Umbilical cord (tissue), 1 donor: ENCODE measurements at regions not wholly inside any gene's neighbourhood (a gene's known extent, or its start where the extent isn't known, plus 50 kb on each side); places are given as distances from the start of the nearest gene placed in this dataset.
"Not testable (repeated sequence)": the region's sequence is repeated elsewhere in the genome, so short reads cannot be mapped to it uniquely, and the experiment has no call there.

Experiments
- DNase-seq: peaks from one replicate; pipeline ENCODE4 v3.0.0-alpha.2; 2015; ENCODE audit warnings: low spot score

DNA sequence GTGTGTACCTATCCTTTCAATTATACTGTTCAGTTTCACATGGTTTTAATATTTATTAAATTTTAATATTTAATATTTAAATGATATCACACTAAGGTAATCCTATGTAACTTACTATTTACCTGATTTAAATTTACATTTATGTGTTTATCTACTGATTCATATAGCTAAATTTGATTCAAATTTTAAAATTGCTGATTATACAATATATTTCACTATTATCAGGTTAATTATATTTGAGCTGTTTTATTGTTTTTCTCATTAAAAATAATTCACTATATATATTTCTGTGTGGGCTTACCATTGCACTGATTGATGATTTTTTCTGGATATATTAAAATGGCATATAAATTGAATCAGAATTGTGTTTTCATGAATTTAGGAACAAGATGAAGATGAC lies 1923.5 kb downstream of the STIM2 start:
- no peak for DNase-seq

DNA sequence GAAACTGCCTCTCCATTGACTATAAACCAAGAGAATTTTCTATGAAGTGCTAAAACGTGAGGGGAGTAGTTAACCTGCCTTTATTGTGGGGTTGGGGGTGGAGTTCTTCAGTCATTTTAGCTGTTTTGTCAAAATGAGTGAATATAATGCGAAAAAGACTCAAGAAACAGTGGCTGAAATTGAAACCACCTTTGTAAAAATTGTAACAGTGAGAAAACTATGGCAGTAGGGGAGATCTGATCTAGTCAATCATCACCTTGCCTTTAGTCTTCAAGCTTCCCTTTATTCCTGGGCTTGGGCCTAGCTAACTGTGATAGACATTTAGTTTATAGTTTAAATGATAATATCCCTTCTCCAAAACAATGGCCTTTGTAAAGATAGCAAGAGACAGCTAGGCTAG lies 1927.3 kb downstream of the STIM2 start:
- no peak for DNase-seq

DNA sequence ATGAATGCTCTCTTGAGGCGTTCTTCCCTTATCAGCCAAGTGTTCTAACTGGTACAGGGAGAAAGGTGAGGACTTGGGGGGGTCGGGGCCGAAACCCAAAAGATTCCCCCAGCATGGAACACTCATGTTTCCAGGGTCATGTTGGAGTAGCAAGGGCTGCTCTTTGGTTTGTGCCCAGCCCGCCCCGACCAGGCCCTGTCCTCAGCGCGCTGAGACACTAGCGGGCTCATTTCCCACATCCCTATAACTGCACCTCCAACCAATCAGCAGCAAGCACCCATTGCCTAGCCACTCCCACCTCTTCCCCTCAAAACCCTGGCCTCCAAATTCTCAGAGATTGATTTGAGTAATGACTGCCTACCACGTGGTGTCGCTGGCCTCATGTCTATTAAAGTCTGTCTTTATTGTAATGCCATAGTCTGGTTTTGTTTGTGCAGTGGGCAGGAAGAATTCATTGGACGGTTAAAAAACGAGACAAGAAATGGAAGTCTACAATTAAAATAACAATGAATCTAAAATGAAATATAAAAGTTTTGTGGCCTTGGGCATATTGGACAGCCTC lies 1928.4 kb downstream of the STIM2 start:
- no peak for DNase-seq

DNA sequence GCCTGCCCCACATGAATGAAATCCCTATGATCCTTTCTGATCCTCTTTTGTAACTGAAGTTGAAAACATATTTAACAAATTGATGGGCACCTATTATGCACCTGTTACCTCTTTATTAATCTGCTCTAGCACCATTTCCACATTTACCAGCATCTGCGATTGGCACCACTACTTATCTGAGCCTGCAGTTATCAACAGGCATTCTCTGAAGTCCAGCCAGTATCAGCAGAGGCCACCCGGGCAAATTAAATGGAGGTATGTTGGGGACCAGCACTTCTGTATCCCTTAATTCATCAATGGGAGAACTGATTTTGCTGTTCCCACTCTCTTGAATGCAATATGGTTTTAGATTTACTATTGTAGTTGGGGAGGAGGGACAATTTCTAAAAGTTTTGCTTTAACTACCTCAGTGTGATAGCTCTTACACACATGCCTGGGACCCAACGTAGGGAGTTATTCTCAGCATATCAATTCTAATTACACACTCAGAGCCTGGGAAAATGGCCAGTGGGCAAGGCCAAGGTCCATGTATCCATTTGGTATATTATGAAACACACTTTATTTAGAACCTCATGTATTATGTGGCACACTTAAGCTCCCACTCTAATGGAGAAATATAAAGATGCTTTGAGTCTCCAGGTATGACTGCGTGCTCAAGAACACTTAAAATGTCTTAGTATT lies 1927.1 kb upstream of the PCDH7 start:
- no peak for DNase-seq

DNA sequence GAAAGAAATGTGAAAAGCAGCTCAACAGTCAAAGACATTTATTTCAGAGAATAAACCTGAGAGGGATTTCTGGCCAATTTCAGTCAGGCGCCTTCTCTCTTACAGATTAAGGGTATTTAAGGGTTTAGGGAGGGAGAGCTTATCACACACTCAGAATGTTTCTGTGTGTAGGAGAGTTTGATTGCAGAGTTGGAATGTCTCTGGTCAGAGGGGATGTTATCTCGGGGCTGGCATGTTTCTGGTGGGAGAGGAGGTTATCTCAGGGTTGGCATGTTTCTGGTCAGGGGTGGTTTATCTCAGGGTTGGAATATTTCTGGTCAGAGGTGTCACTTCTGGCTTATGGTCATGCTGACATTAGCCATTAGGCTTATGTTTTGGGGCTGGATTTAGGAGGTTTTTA lies 1920.5 kb upstream of the PCDH7 start:
- DNase-seq = peak; percentile 92

DNA sequence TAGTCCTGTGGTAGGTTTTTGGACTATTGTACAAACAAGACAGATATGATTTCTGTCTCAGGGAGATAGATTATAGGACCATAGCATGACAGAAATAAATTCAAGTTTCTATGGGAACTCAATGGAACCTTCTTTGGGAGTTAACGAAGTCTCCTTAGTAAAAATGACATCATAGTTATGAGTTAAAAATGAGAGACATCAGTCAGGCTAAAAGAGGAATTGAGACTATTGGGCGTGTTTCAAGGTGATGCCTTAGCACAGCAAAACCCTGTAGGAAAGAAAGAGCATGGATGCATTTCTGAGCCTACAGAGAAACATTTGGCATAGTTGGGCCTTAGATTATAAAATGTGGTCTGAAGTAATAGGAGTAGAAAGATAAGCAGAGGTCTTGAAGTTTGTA lies 1909.1 kb upstream of the PCDH7 start:
- no peak for DNase-seq

DNA sequence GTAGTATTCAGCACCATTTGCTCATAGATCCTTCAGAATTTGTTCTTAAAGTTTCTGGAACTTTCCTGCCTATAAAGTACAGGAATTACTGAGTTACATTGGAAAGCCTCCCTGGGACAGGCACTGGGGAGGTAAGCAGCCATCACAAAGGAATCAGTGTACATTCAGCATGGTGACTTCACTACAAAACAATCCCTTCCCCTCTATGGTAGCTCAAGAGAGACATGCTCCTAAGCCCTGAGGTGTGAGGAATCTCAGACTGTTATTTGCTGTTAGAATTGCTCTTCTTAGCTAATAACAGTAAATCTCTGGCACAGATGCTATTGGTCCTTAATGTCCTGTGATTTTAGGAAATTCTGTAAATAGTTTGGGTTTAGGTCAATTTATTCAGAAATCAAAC lies 1898.0 kb upstream of the PCDH7 start:
- no peak for DNase-seq

DNA sequence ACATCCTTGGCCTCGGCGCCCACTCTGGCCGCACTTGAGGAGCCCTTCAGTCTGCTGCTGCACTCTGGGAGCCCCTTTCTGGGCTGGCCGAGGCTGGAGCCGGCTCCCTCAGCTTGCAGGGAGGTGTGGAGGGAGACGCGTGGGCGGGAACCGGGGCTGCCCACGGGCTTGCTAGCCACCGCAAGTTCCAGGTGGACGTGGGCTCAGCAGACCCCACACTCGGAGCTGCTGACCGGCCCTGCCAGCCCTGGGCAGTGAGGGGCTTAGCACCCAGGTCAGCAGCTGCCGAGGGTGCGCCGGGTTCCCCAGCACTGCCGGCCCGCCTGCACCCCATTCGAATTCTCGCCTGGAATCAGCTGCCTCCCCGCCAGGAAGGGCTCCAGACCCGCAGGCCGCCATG lies 1892.3 kb upstream of the PCDH7 start:
- no peak for DNase-seq

DNA sequence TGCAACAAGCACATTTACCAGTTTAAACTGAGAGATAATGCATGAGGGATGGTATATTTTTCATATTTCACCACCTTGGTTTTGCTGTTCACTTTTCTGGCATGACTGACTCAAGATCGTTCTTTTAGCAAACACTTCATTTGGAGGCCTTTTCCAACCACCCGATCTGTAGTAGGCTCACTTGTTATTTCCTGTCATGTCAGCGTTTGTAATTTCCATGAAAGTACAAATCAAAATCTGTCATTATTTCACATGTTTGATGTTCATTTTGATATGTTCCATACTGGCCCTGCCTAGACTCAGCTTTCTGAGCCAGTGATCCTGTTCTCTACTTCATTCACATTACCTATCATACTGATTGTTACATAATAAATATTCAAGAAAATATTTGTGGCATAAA lies 1888.3 kb upstream of the PCDH7 start:
- DNase-seq = no peak

DNA sequence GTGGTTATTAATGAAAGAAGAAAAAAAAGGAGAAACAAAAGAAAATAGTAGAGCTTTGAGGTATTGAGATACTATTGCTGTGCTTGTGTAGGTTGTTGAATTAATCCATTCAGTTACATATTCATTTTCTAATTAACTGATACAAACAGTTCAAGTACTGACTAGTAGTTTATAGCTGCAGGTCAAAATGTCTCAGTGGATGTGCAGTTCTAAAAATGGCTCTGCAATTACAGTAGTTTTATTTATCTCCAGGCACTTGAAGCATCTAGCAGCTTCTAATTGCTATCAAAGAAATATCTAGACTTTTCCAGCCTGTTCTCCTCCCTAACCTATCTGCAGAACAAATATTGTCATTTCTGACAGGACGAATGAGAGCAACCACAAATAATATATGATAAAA lies 1887.7 kb upstream of the PCDH7 start:
- no peak for DNase-seq

DNA sequence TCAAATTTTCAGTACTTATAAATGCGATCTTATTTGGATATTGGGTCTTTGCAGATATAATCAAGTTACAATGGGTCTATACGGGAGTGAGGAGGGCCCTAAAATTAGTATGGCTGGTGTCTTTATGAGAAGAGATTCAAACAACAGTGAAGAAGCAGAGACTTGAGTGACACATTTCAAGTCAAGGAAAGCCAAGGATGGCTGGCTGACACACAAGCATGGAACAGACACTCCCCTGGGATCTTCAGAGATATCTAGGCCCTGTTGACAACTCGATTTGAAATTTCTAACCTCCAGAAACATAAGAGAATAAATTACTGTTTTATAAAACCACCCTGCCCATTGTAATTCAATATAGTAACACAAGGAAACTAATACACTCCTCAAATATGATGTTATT lies 1886.0 kb upstream of the PCDH7 start:
- DNase-seq = no peak

DNA sequence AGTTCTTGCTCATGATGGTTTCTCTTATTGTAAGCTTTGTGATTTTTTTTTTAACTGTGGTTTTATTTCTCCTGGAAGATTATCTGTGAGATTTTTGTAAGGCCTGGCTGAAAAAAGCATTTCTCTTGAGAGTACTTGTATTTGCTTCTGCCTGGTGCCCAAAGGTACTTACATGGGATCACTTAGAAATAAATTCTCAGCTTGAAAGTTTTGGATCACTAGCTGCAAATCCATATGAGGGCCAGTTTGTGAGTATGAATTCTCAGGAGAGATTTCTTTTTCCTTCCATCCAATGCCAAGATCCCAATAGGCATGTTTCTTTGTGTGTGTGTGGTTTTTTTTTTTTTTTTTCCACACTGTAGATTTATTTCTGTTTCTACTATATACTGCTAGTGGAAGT lies 1884.7 kb upstream of the PCDH7 start:
- peak; percentile 92 for DNase-seq

DNA sequence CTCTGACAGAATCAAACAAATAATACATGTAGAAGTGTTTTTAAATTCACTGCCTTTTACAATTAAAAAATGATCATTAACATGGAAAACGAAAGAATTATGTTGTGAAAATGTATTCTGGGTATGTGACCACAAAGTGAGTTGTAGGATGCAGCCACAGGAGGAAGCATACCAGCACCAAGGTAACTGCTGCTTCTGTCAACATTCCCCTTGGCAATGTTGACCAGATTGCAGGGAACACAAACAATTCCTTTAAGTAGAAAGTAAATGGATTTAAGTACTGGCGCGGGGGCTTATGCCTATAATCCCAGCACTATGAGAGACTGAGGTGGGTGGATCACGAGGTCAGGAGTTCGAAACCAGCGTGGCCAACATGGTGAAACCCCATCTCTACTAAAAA lies 1877.9 kb upstream of the PCDH7 start:
- no peak for DNase-seq

DNA sequence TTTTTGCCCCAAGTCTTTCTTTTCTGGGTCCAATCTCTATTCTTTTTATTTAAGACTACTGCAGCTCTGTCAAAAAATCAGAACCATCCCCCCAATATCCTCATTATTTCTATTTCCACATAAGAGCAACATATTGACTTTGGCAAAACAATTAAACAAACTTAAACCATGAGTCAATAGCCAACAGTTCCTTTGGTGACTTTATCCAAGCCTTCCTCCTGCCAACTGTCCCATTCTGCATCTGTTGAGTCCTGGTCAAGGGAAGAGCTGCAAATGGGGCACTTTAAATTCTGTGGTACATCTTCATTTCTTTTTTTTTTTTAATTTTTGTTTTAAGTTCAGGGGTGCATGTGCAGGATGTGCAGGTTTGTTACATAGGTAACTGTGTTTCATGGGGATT lies 1875.0 kb upstream of the PCDH7 start:
- no peak for DNase-seq

DNA sequence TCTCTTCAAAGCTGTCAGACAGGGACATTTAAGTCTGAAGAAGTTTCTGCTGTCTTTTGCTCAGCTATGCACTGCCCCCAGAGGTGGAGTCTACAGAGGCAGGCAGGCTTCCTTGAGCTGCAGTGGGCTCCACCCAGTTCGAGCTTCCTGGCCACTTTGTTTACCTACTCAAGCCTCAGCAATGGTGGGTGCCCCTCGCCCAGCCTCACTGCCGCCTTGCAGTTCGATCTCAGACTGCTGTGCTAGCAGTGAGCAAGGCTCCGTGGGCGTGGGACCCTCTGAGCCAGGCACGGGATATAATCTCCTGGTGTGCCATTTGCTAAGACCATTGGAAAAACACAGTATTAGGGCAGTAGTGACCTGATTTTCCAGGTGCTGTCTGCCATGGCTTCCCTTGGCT lies 1863.1 kb upstream of the PCDH7 start:
- not testable (repeated sequence) for DNase-seq

DNA sequence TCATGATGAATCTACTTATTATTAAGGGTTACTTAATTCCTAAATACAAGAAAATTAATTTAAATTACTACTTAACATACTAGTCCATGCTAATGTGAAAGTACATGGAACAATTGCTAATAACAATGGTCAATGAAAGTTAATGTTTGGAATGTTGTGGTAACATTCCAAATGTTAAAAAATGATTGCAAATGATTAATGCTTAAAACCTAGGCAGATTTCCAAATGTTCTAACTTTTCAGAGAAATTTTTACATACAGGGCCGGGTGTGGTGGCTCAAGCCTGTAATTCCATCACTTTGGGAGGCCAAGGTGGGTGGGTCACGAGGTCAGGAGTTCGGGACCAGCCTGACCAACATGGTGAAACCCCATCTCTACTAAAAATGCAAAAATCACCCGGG lies 1851.3 kb upstream of the PCDH7 start:
- DNase-seq = no peak

DNA sequence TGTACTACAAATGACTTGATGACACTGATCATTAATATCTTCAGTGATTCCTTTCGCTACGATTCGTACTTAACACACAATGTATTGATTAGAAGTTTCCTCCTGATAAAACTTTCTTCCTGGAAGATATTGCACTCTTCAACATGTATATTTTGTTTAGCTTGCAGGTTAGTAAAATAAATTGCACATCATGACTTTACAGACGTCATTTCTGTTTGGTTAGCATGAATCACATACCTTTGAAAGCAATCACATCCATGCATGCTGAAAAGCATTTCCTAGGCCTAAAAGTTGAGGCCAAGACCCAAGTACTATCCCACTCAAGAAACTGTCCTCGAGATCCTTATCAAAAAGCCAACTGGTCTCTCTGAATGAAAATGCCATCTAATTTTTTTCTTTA lies 1841.0 kb upstream of the PCDH7 start:
- DNase-seq = no peak

DNA sequence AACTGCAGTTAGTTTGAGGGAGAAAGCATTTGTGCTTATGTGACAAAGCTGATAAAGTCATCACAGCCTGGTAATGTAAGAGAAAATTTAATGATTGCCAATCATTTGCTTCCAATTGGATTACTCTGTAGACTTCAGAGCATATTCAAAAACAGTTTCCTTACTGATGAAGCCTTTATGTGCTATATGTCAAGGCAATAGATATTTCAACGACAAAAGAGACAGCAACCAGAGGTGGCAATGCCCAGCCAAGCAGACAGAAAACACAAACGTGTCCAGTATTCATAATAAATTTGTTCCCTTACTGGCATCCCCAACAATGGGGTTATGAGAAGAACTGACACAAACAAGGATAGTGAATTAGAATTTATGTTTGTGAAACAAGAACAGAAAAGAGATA lies 1840.3 kb upstream of the PCDH7 start:
- no peak for DNase-seq

DNA sequence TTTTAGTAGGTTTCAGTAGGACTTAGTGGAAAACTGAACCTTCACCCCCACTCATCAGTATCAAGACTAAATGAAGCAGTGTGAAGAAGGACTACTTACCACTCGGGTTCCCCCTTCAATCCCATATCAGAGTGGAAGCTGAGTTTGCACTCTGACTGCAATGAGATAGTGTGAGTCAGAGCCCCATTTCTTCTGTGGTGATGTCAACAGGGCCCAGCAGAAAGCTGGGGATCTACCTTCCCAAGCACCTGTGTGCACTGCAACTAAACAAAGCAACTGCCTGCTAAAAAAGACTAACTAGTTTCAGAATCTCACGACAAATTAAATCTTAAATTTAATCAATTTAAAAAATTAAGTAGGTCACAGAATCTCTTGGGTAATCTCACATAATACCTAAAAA lies 1837.0 kb upstream of the PCDH7 start:
- DNase-seq = no peak

DNA sequence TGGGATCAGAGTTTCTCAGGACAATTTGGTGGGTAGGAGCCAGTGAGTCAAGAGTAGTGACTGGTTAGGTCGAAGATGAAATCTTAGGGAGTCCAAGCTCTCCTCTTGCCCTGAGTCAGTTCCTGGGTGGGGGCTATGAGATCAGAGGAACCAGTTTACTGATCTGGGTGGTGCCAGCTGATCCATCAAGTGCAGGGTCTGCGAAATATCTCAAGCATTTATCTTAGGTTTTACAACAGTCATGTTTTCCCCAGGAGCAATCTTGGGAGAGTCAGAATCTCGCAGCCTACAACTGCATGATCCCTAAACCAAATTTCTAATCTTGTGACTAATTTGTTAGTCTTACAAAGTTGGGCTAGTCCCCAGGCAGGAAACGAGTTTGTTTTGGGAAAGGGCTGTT lies 1833.2 kb upstream of the PCDH7 start:
- DNase-seq = no peak

DNA sequence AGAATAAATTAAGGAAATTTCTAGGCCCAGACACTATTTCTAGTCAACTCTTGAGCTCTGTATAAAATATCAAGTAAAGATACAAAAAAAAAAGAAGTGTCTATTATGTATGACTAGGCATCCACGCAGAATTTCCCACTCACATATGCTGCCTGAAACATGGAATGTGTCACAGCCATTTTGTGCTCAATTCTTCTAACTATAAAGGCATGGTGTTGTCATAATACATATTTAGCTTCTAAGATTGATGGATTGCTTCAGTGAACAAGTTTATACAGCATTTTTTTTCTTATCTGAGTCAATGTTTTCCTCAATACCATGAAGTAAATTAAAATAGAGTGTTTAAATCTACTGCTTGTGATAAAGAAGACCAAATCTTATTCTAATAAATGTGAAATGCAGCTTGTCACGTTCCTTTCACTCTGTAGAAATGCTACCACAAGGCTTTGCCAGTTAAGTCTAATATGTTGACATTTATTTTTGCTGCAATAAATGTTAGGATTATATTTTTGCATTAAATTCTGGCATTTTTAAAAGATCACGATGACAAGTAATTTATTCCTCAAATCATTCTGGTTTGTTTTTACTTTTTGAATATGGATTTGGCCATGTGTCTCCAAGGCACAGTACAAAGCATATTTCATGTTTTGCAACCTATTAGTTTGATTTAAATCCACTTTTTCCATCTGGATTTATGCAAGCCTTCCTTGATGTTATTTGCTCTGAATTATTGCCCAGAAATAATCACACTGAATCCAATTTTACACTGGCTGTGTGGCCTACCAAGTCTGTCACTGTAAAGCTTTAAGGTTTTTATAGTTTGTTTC lies 1829.0 kb upstream of the PCDH7 start:
- peak; percentile 89 for DNase-seq

DNA sequence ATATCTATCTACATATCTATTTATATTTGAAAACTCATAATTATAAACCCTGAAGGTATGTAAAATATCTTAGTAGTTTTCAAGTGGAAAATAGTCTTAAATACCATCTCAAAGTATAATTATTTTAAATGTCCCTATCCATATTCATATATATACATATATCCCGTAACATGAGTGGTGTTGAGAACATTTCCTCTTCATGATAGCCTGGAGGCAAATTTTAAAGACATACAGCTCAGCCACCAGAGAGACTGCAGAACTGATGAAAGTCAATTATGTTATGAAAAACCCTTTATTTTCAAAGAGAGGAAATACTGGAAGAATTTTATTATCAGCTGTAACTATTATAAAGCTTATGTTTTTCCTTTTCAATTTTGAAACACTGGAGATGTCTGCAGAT lies 1806.7 kb upstream of the PCDH7 start:
- no peak for DNase-seq

DNA sequence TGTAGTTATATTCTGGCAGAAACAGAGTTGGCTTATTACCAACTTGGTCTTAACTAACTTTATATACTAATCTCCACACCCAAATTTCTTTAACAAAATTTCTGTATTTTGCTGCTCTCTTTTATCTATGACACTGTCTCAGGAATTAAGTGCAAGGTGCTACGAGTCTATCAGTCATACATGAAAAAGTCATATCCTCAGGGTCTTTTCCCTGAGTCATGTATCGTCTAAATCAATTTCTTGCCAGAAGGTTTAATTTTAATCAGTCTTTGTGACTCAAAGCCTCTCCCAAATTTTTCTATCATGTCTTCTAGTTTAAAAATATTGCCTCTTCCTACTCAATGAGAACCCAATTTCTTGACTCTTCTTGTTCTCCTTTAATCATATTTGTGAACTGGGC lies 1803.6 kb upstream of the PCDH7 start:
- no peak for DNase-seq
